ENCODE measurements at regions not wholly inside any gene's neighbourhood (a gene's known extent, or its start where the extent isn't known, plus 50 kb on each side); places are given as distances from the start of the nearest gene placed in this dataset.
"Not testable (repeated sequence)": the region's sequence is repeated elsewhere in the genome, so short reads cannot be mapped to it uniquely, and the experiment has no call there.

DNA sequence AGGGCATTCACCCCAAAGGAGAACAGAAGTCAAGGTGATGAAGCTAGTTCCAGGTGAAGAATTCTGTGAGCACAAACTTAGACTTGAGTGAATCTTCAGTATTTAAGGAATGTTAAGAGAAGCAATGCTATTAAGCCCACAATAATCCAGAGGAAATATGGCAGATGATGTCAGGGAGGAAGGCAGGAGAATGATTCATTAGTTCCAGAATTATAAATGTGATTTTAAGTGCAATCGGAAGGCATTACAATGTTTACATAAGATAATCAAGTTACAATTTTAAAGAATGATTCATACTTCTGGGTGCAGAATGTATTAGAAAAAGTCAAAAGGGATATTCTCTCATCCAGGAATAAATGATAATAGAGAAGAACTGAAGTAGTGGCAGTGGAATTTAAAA lies 545.2 kb upstream of the BRINP3 start:
- peaks cover 6% of the 10 kb centered on the region for H3K9me3 Mint-ChIP-seq (ENCODE audit: low read depth)
- H3K27ac Mint-ChIP-seq = no peak overlapping the region
- H3K4me1 Mint-ChIP-seq = no peaks in the 10 kb centered on the region
- DNase-seq (no peak), ATAC-seq (no peak)
- CTCF ChIA-PET = no interaction called here
- no peaks in the 10 kb centered on the region for H3K36me3 Mint-ChIP-seq
- H3K4me3 Mint-ChIP-seq = no peak overlapping the region
- H3K27me3 Mint-ChIP-seq = no peaks in the 10 kb centered on the region

- H3K4me3 Mint-ChIP-seq = no peak overlapping the region
- CTCF ChIA-PET = no interaction called here
- ATAC-seq (no peak), DNase-seq (no peak)
- H3K27me3 Mint-ChIP-seq = no peaks in the 10 kb centered on the region
- H3K36me3 Mint-ChIP-seq = no peaks in the 10 kb centered on the region
- no peaks in the 10 kb centered on the region for H3K4me1 Mint-ChIP-seq
- H3K27ac Mint-ChIP-seq = no peak overlapping the region
- peaks cover 19% of the 10 kb centered on the region for H3K9me3 Mint-ChIP-seq (ENCODE audit: low read depth)
Observed at GRCh38 chr1:191025896-191026642, 548.4 kb upstream of the BRINP3 start.

- Mint-ChIP-seq H3K9me3 (ENCODE audit: low read depth) (peaks cover 19% of the 10 kb centered on the region), H3K27ac (no peak overlapping the region), H3K36me3 (no peaks in the 10 kb centered on the region), H3K27me3 (no peaks in the 10 kb centered on the region), H3K4me3 (no peak overlapping the region), H3K4me1 (no peaks in the 10 kb centered on the region)
- no peak for ATAC-seq
- CTCF ChIA-PET = no interaction called here
- no peak for DNase-seq
Observed at GRCh38 chr1:191026828-191027227, 549.2 kb upstream of the BRINP3 start.

- Mint-ChIP-seq H3K4me1 (no peaks in the 10 kb centered on the region), H3K36me3 (no peaks in the 10 kb centered on the region), H3K9me3 (ENCODE audit: low read depth) (peaks cover 9% of the 10 kb centered on the region), H3K27ac (no peak overlapping the region), H3K27me3 (no peaks in the 10 kb centered on the region), H3K4me3 (no peak overlapping the region)
- no peak for DNase-seq
- CTCF ChIA-PET = no interaction called here
- ATAC-seq = no peak
Observed at GRCh38 chr1:191034132-191034531, 556.5 kb upstream of the BRINP3 start.

DNA sequence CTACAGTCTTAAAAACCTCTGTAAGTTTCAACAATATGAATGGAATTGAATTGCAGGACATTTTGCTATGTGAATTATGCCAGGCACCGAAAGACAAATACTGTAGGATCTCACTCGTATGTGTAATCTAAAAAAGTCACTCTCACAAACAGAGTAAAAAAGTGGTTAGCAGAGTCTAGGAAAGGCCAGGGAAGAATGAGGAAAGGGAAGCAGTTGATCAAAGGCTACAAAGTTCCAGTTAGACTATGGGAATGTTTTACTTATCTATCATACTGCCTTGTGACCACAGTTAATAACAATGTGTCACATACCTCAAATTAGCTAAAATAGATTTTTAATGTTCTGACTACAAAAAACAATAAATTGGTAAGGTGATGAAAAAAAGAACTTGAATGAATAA lies 565.4 kb upstream of the BRINP3 start:
- Mint-ChIP-seq H3K9me3 (ENCODE audit: low read depth) (peaks cover 4% of the 10 kb centered on the region), H3K4me3 (no peak overlapping the region), H3K27ac (no peak overlapping the region), H3K27me3 (no peaks in the 10 kb centered on the region), H3K36me3 (no peaks in the 10 kb centered on the region), H3K4me1 (no peaks in the 10 kb centered on the region)
- DNase-seq = no peak
- CTCF ChIA-PET = no interaction called here
- no peak for ATAC-seq

- CTCF ChIA-PET = no interaction called here
- H3K27me3 Mint-ChIP-seq = no peaks in the 10 kb centered on the region
- no peak overlapping the region for H3K27ac Mint-ChIP-seq
Observed at GRCh38 chr1:191049781-191050180, 572.1 kb upstream of the BRINP3 start.

DNA sequence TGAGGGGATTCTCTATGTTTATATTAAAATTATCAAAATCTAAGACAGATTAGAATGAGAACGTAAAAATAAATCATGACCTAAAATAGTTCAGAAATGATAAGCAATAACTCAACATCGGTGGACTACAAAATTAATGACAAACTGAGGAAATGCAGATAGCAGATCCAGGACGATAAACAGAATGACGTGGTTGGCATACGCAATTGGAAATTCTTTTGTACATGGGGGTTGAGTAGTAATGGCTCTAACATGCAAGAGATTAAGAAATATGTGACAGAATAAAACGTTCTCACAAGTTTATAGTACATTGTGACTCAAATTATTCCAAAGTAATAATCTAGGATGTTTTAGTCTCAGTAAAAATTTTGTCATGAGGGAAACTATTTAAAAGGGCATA lies 575.2 kb upstream of the BRINP3 start:
- CTCF ChIA-PET = no interaction called here

More at GRCh38 chr1:191049781-191050180, 572.1 kb upstream of the BRINP3 start:
- Mint-ChIP-seq H3K9me3 (ENCODE audit: low read depth) (peaks cover 15% of the 10 kb centered on the region), H3K4me3 (no peak overlapping the region), H3K36me3 (no peaks in the 10 kb centered on the region), H3K4me1 (no peaks in the 10 kb centered on the region)
- DNase-seq = no peak
- ATAC-seq = no peak

GRCh38 chr1:191065346-191065745 lies 587.7 kb upstream of the BRINP3 start:
- DNase-seq (no peak), ATAC-seq (no peak)
- Mint-ChIP-seq H3K9me3 (ENCODE audit: low read depth) (peaks cover 3% of the 10 kb centered on the region), H3K36me3 (no peaks in the 10 kb centered on the region), H3K27me3 (no peaks in the 10 kb centered on the region), H3K4me1 (no peaks in the 10 kb centered on the region), H3K27ac (no peak overlapping the region), H3K4me3 (no peak overlapping the region)
- CTCF ChIA-PET = no interaction called here

More for the DNA sequence above, 575.2 kb upstream of the BRINP3 start:
- H3K4me1 Mint-ChIP-seq = no peaks in the 10 kb centered on the region
- no peak overlapping the region for H3K27ac Mint-ChIP-seq
- H3K4me3 Mint-ChIP-seq = no peak overlapping the region
- ATAC-seq = no peak
- no peaks in the 10 kb centered on the region for H3K36me3 Mint-ChIP-seq
- no peak for DNase-seq
- no peaks in the 10 kb centered on the region for H3K27me3 Mint-ChIP-seq
- peaks cover 15% of the 10 kb centered on the region for H3K9me3 Mint-ChIP-seq (ENCODE audit: low read depth)

DNA sequence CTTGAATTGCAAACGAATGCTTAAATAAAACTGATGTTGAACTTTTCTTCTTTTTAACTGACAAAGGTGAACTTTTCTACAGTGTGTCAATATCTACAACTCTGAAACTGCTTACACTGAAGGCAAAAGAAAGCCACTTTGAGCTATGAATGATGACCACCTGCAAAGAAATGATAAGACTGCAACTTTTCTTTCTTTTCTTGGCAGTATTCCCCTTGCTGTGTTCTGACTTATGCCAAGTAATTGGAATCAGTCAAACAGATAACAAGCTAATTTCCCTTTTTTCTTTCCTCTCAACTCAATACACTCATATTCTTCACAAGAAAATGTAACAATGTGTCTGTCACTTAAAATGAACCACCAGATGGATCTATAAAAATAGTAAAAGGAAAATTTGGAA lies 588.1 kb upstream of the BRINP3 start:
- H3K27ac Mint-ChIP-seq = no peak overlapping the region
- DNase-seq (no peak), ATAC-seq (no peak)
- H3K9me3 Mint-ChIP-seq (ENCODE audit: low read depth) = peaks cover 3% of the 10 kb centered on the region
- H3K36me3 Mint-ChIP-seq = no peaks in the 10 kb centered on the region
- H3K27me3 Mint-ChIP-seq = no peaks in the 10 kb centered on the region
- no peak overlapping the region for H3K4me3 Mint-ChIP-seq
- CTCF ChIA-PET = no interaction called here
- no peaks in the 10 kb centered on the region for H3K4me1 Mint-ChIP-seq

GRCh38 chr1:191074881-191075280 lies 597.2 kb upstream of the BRINP3 start:
- no peak for ATAC-seq
- no peak overlapping the region for H3K27ac Mint-ChIP-seq
- H3K4me3 Mint-ChIP-seq = no peak overlapping the region
- DNase-seq = no peak
- no peaks in the 10 kb centered on the region for H3K4me1 Mint-ChIP-seq
- H3K9me3 Mint-ChIP-seq (ENCODE audit: low read depth) = no peaks in the 10 kb centered on the region
- CTCF ChIA-PET = no interaction called here
- no peaks in the 10 kb centered on the region for H3K36me3 Mint-ChIP-seq
- H3K27me3 Mint-ChIP-seq = no peaks in the 10 kb centered on the region

GRCh38 chr1:191083090-191083489 lies 605.4 kb upstream of the BRINP3 start:
- H3K27me3 Mint-ChIP-seq, H3K4me1 Mint-ChIP-seq, ATAC-seq, H3K27ac Mint-ChIP-seq, CTCF ChIA-PET, H3K4me3 Mint-ChIP-seq, DNase-seq, H3K36me3 Mint-ChIP-seq: not testable (repeated sequence)
- H3K9me3 Mint-ChIP-seq (ENCODE audit: low read depth) = peaks cover 14% of the 10 kb centered on the region

DNA sequence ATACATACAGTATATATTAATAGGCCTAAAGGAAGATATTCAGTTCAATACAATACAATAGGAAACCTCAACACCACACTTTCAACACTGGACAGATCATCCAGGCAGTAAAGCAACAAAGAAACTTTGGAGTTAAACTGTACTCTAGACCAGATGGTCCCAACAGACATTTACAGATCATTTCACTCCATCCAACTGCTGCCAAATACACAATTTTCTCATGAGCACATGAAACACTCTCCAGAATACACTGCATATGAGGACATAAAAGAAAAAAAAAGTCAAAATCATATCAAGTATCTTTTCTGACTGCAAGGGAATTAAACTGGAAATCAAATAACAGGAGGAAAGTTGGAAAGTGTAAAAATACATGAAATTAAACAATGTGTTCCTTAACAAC lies 607.5 kb upstream of the BRINP3 start:
- Mint-ChIP-seq H3K9me3 (ENCODE audit: low read depth) (peaks cover 15% of the 10 kb centered on the region), H3K36me3 (no peaks in the 10 kb centered on the region), H3K27me3 (no peaks in the 10 kb centered on the region), H3K27ac (no peak overlapping the region), H3K4me3 (no peak overlapping the region), H3K4me1 (no peaks in the 10 kb centered on the region)
- DNase-seq = no peak
- CTCF ChIA-PET = no interaction called here
- ATAC-seq = no peak

DNA sequence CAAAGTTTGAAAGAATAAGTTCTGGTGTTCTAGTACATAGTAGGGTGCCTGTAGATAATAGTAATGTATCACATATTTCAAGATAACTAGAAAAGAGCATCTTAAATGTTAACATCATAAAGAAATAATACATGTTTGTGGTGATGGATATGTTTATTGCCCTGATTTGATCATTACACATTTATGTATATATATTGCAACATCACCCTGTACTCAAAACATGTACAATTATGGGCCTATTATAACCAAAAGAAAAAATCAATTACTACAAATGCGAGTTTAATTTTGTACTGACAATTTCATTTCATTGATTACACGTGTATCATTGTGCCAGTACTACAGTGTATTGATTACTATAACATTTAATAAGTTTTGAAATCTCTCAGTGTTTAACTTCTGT lies 609.2 kb upstream of the BRINP3 start:
- Mint-ChIP-seq H3K36me3 (no peaks in the 10 kb centered on the region), H3K4me1 (no peaks in the 10 kb centered on the region), H3K4me3 (no peak overlapping the region), H3K27me3 (no peaks in the 10 kb centered on the region), H3K9me3 (ENCODE audit: low read depth) (peaks cover 11% of the 10 kb centered on the region), H3K27ac (no peak overlapping the region)
- DNase-seq (no peak), ATAC-seq (no peak)
- CTCF ChIA-PET = no interaction called here

GRCh38 chr1:191096405-191096804 lies 618.7 kb upstream of the BRINP3 start:
- Mint-ChIP-seq H3K27ac (no peak overlapping the region), H3K4me3 (no peak overlapping the region), H3K27me3 (no peaks in the 10 kb centered on the region), H3K9me3 (ENCODE audit: low read depth) (peaks cover 13% of the 10 kb centered on the region), H3K36me3 (no peaks in the 10 kb centered on the region), H3K4me1 (no peaks in the 10 kb centered on the region)
- no peak for DNase-seq
- ATAC-seq = no peak
- CTCF ChIA-PET = no interaction called here

GRCh38 chr1:191099696-191100095 lies 622.0 kb upstream of the BRINP3 start:
- CTCF ChIA-PET = no interaction called here
- DNase-seq (no peak), ATAC-seq (no peak)
- Mint-ChIP-seq H3K27me3 (no peaks in the 10 kb centered on the region), H3K4me1 (no peaks in the 10 kb centered on the region), H3K36me3 (no peaks in the 10 kb centered on the region), H3K27ac (no peak overlapping the region), H3K4me3 (no peak overlapping the region), H3K9me3 (ENCODE audit: low read depth) (peaks cover 8% of the 10 kb centered on the region)

All from activated CD8-positive, alpha-beta memory T cell treated with anti-CD3 and anti-CD28 coated beads, Interleukin-2, amount 10 ng/mL, durations not matched to agents 7 days and 5 days (primary cell).